ENCODE measurements at regions not wholly inside any gene's neighbourhood (a gene's known extent, or its start where the extent isn't known, plus 50 kb on each side); places are given as distances from the start of the nearest gene placed in this dataset.
A peak's percentile ranks its signal among the peaks of the same experiment; 100 is the strongest.

- Histone ChIP-seq H3K27ac (no peak overlapping the region), H3K9me3 (peaks cover 2% of the 10 kb centered on the region; the same call in 1 of the 3 replicates), H3K4me2 (no peak overlapping the region), H3K4me3 (no peak overlapping the region), H3K4me1 (no peaks in the 10 kb centered on the region)
- TF ChIP-seq GATA3 (IDR thresholded peaks at IDR 0.05; ENCODE audit: borderline replicate concordance) (no peak), CHD4 (IDR thresholded peaks at IDR 0.05; ENCODE audit: borderline replicate concordance) (no peak), HOXB13 (CRISPR knock-in tag; IDR thresholded peaks at IDR 0.05; ENCODE audit: low read depth) (no peak), MYC (IDR thresholded peaks at IDR 0.05; ENCODE audit: borderline replicate concordance, low read length) (no peak), RARB (CRISPR knock-in tag; IDR thresholded peaks at IDR 0.05) (no peak), EHMT2 (IDR thresholded peaks at IDR 0.05; ENCODE audit: low read depth) (no peak), ATOH8 (CRISPR knock-in tag; IDR thresholded peaks at IDR 0.05; ENCODE audit: low read depth) (no peak), HDAC2 (IDR thresholded peaks at IDR 0.05) (no peak), BCL3 (IDR thresholded peaks at IDR 0.05) (no peak), RFX5 (IDR thresholded peaks at IDR 0.05) (no peak), HOXA7 (CRISPR knock-in tag; IDR thresholded peaks at IDR 0.05) (no peak), ZFP36 (IDR thresholded peaks at IDR 0.05; ENCODE audit: borderline replicate concordance, partially characterized antibody) (no peak), JUNB (IDR thresholded peaks at IDR 0.05) (no peak), NPAS2 (CRISPR knock-in tag; IDR thresholded peaks at IDR 0.05; ENCODE audit: borderline replicate concordance) (no peak), EP300 (IDR thresholded peaks at IDR 0.05) (no peak), ZNF302 (CRISPR knock-in tag; IDR thresholded peaks at IDR 0.05) (no peak)
- TF ChIP-seq, protein P1, sequence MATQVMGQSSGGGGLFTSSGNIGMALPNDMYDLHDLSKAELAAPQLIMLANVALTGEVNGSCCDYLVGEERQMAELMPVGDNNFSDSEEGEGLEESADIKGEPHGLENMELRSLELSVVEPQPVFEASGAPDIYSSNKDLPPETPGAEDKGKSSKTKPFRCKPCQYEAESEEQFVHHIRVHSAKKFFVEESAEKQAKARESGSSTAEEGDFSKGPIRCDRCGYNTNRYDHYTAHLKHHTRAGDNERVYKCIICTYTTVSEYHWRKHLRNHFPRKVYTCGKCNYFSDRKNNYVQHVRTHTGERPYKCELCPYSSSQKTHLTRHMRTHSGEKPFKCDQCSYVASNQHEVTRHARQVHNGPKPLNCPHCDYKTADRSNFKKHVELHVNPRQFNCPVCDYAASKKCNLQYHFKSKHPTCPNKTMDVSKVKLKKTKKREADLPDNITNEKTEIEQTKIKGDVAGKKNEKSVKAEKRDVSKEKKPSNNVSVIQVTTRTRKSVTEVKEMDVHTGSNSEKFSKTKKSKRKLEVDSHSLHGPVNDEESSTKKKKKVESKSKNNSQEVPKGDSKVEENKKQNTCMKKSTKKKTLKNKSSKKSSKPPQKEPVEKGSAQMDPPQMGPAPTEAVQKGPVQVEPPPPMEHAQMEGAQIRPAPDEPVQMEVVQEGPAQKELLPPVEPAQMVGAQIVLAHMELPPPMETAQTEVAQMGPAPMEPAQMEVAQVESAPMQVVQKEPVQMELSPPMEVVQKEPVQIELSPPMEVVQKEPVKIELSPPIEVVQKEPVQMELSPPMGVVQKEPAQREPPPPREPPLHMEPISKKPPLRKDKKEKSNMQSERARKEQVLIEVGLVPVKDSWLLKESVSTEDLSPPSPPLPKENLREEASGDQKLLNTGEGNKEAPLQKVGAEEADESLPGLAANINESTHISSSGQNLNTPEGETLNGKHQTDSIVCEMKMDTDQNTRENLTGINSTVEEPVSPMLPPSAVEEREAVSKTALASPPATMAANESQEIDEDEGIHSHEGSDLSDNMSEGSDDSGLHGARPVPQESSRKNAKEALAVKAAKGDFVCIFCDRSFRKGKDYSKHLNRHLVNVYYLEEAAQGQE (IDR thresholded peaks at IDR 0.05) = no peak
- no peak for ATAC-seq
- 0% methylated on average over 1 of the region's 1 CpG for WGBS (ENCODE audit: missing lambda C conversion rate)
- DNase-seq (ENCODE audit: low read depth in 1 of 2, low spot score in 1 of 2) = no peak
- no peak for FAIRE-seq
- CTCF ChIA-PET = interaction anchor here (0.6 to 4.0 kb wide), 10 partner anchors 11 to 199 kb away, joined by 3 to 14 read pairs (median 4); no protein-coding TSS in a partner anchor
- POLR2A ChIA-PET = no interaction called here
These were observed 63.4 kb upstream of the CEACAM8 start for GRCh38 chr19:42658076-42658475.

DNA sequence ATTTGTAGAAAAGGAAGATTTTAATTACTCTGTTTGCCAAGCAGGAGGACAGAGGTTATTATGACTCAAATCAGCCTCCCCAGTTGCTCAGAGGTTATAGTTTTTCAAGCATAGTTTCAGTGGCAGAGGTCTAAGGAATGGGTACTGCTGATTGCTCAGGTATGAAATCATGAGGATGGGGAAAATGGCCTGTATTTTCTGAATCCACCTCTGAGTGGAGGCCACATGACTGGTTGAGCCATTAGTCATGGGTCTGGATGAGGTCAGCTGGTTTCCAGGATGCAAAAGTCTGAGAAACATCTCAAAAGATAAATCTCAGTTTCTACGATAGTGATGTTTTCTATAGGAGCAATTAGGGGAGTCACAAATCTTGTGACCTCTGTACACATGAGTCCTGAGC, 62.8 kb upstream of the CEACAM8 start:
- no peak for TF ChIP-seq HDAC2 (IDR thresholded peaks at IDR 0.05)
- no peak for TF ChIP-seq CBX8 (IDR thresholded peaks at IDR 0.05)
- no peak for TF ChIP-seq RFX5 (IDR thresholded peaks at IDR 0.05)
- no peak for TF ChIP-seq CHD2 (IDR thresholded peaks at IDR 0.05; ENCODE audit: low read length, partially characterized antibody)
- TF ChIP-seq CEBPB (IDR thresholded peaks at IDR 0.05) = no peak
- TF ChIP-seq RNF2 (IDR thresholded peaks at IDR 0.05; ENCODE audit: borderline replicate concordance, low read depth) = no peak
- no peak for TF ChIP-seq NFE2L2 (conservative IDR thresholded peaks at IDR 0.05; ENCODE audit: low read length)
- TF ChIP-seq RCOR1 (IDR thresholded peaks at IDR 0.05; ENCODE audit: low read depth, low read length) = no peak
- TF ChIP-seq SREBF2 (IDR thresholded peaks at IDR 0.05) = no peak
- no peak for TF ChIP-seq ZC3H11A (IDR thresholded peaks at IDR 0.05)
- TF ChIP-seq KDM5A (IDR thresholded peaks at IDR 0.05) = no peak
- no peak for TF ChIP-seq ATOH8 (CRISPR knock-in tag; IDR thresholded peaks at IDR 0.05; ENCODE audit: low read depth)
- TF ChIP-seq KDM1A (IDR thresholded peaks at IDR 0.05; ENCODE audit: low read depth) = no peak
- TF ChIP-seq, protein P1 (IDR thresholded peaks at IDR 0.05) = no peak
- TF ChIP-seq GATA3 (IDR thresholded peaks at IDR 0.05; ENCODE audit: borderline replicate concordance) = no peak
- ChIA-PET POLR2A (no interaction called here), CTCF (interaction anchor here (0.8 to 4.0 kb wide), 7 partner anchors 11 to 94 kb away, joined by 3 to 14 read pairs (median 3); no protein-coding TSS in a partner anchor)
- DNase-seq (ENCODE audit: low read depth in 1 of 2, low spot score in 1 of 2) (no peak), ATAC-seq (no peak), FAIRE-seq (peak; percentile 80)
- Histone ChIP-seq H3K27ac (no peak overlapping the region), H3K4me2 (no peak overlapping the region), H3K4me3 (no peak overlapping the region), H3K9me3 (peaks cover 4% of the 10 kb centered on the region), H3K4me1 (no peaks in the 10 kb centered on the region)
- WGBS (ENCODE audit: missing lambda C conversion rate) = 45% methylated on average over 1 of the region's 1 CpG

All from A549 (cell line).